DMS53 treated with DMSO at 0.1 percent for 48 hours (cell line): ENCODE measurements at regions not wholly inside any gene's neighbourhood (a gene's known extent, or its start where the extent isn't known, plus 50 kb on each side); places are given as distances from the start of the nearest gene placed in this dataset.
A peak's percentile ranks its signal among the peaks of the same experiment; 100 is the strongest.

Experiments
- DNase-seq: peaks from one replicate; lab custom pipeline; 2025; ENCODE audit not compliant: unreplicated experiment; lab: John Stamatoyannopoulos, UW

- DNase-seq, result no peak
Observed at GRCh38 chrX:38856670-38857265, 55.5 kb downstream of the MID1IP1 start.

GRCh38 chrX:38857736-38858523, 56.7 kb downstream of the MID1IP1 start:
- no peak for DNase-seq

GRCh38 chrX:38859602-38860001, 58.3 kb downstream of the MID1IP1 start:
- DNase-seq, result no peak

GRCh38 chrX:38860106-38861013, 59.1 kb downstream of the MID1IP1 start:
- no peak for DNase-seq

- no peak for DNase-seq
Observed at GRCh38 chrX:38861489-38861888, 60.2 kb downstream of the MID1IP1 start.

GRCh38 chrX:38862100-38862499, 60.8 kb downstream of the MID1IP1 start:
- DNase-seq, result no peak

- no peak for DNase-seq
Observed at GRCh38 chrX:38864165-38864564, 62.9 kb downstream of the MID1IP1 start.

- no peak for DNase-seq
Observed at GRCh38 chrX:38868321-38868720, 67.1 kb downstream of the MID1IP1 start.

- no peak for DNase-seq
Observed at GRCh38 chrX:38868941-38869401, 67.7 kb downstream of the MID1IP1 start.

- peak; percentile 41 for DNase-seq
Observed at GRCh38 chrX:38870361-38870895, 69.2 kb downstream of the MID1IP1 start.

- DNase-seq, result peak; percentile 51
Observed at GRCh38 chrX:38871129-38872029, 70.1 kb downstream of the MID1IP1 start.

GRCh38 chrX:38877366-38877765, 76.1 kb downstream of the MID1IP1 start:
- no peak for DNase-seq

- no peak for DNase-seq
Observed at GRCh38 chrX:38878641-38879340, 77.5 kb downstream of the MID1IP1 start.

GRCh38 chrX:38879631-38880220, 78.5 kb downstream of the MID1IP1 start:
- DNase-seq, result peak; percentile 80

- peak; percentile 81 for DNase-seq
Observed at GRCh38 chrX:38880296-38880854, 79.1 kb downstream of the MID1IP1 start.

GRCh38 chrX:38881066-38881465, 79.8 kb downstream of the MID1IP1 start:
- DNase-seq, result no peak

GRCh38 chrX:38881727-38882126, 80.5 kb downstream of the MID1IP1 start:
- no peak for DNase-seq

GRCh38 chrX:38882894-38883626, 81.8 kb downstream of the MID1IP1 start:
- DNase-seq, result no peak
